ENCODE measurements at regions not wholly inside any gene's neighbourhood (a gene's known extent, or its start where the extent isn't known, plus 50 kb on each side); places are given as distances from the start of the nearest gene placed in this dataset.

GRCh38 chr3:13174011-13174802 lies 101.0 kb upstream of the IQSEC1 start:
- TF ChIP-seq, protein P1, sequence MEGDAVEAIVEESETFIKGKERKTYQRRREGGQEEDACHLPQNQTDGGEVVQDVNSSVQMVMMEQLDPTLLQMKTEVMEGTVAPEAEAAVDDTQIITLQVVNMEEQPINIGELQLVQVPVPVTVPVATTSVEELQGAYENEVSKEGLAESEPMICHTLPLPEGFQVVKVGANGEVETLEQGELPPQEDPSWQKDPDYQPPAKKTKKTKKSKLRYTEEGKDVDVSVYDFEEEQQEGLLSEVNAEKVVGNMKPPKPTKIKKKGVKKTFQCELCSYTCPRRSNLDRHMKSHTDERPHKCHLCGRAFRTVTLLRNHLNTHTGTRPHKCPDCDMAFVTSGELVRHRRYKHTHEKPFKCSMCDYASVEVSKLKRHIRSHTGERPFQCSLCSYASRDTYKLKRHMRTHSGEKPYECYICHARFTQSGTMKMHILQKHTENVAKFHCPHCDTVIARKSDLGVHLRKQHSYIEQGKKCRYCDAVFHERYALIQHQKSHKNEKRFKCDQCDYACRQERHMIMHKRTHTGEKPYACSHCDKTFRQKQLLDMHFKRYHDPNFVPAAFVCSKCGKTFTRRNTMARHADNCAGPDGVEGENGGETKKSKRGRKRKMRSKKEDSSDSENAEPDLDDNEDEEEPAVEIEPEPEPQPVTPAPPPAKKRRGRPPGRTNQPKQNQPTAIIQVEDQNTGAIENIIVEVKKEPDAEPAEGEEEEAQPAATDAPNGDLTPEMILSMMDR (IDR thresholded peaks at IDR 0.05) = no peak
- no peak for TF ChIP-seq POLR2A (IDR thresholded peaks at IDR 0.05)

All from Peyer's patch (tissue), 4 donors.